Endodermal cell (in vitro differentiated cells): ENCODE measurements at regions not wholly inside any gene's neighbourhood (a gene's known extent, or its start where the extent isn't known, plus 50 kb on each side); places are given as distances from the start of the nearest gene placed in this dataset.

Experiments
- DNase-seq: peaks from one replicate; pipeline ENCODE4 v3.0.0-alpha.2; 2017
- H3K27ac ChIP-seq: 2 replicates; pipeline ENCODE4 v1.5.1; 2013; ENCODE audit warnings: mild to moderate bottlenecking, low read depth, low read length, moderate library complexity
- H3K27me3 ChIP-seq: 2 replicates; pipeline ENCODE4 v1.6.1; 2013; ENCODE audit warnings: mild to moderate bottlenecking, low read length, moderate library complexity; ENCODE audit not compliant: insufficient read depth, control insufficient read depth, poor library complexity, severe bottlenecking
- H3K36me3 ChIP-seq: 2 replicates; pipeline ENCODE4 v1.7.0; 2013; ENCODE audit warnings: mild to moderate bottlenecking, low read length, moderate library complexity; ENCODE audit not compliant: control insufficient read depth, insufficient read depth
- H3K4me1 ChIP-seq: one replicate; pipeline ENCODE4 v1.7.0; 2013; ENCODE audit warnings: low read length; ENCODE audit not compliant: control insufficient read depth, insufficient read depth
- H3K4me3 ChIP-seq: 2 replicates; pipeline ENCODE4 v1.5.1; 2013; ENCODE audit warnings: mild to moderate bottlenecking, low read length, moderate library complexity
- H3K9ac ChIP-seq: 2 replicates; pipeline ENCODE4 v1.6.1; 2013; ENCODE audit warnings: mild to moderate bottlenecking, low read length, moderate library complexity; ENCODE audit not compliant: poor library complexity, severe bottlenecking; ENCODE audit errors: extremely low read depth
- H3K9me3 ChIP-seq: 2 replicates; pipeline ENCODE4 v1.6.1; 2013; ENCODE audit warnings: mild to moderate bottlenecking, low read length, moderate library complexity; ENCODE audit not compliant: control insufficient read depth
- H3K27ac Mint-ChIP-seq: 2 replicates; pipeline ENCODE4 v1.8.0; 2020; ENCODE audit warnings: mixed read lengths
- H3K27me3 Mint-ChIP-seq: 2 replicates; pipeline ENCODE4 v1.8.0; 2021; ENCODE audit warnings: mild to moderate bottlenecking, mixed read lengths; ENCODE audit not compliant: insufficient read depth
- H3K36me3 Mint-ChIP-seq: 2 replicates; pipeline ENCODE4 v1.8.0; 2020; ENCODE audit warnings: low read depth, mixed read lengths
- H3K4me1 Mint-ChIP-seq: 2 replicates; pipeline ENCODE4 v1.8.0; 2020; ENCODE audit warnings: mixed read lengths
- H3K4me3 Mint-ChIP-seq: 2 replicates; pipeline ENCODE4 v1.8.0; 2020; ENCODE audit warnings: mild to moderate bottlenecking, moderate library complexity, mixed read lengths
- H3K9me3 Mint-ChIP-seq: 2 replicates; pipeline ENCODE4 v1.8.0; 2020; ENCODE audit warnings: mild to moderate bottlenecking, mixed read lengths
- CTCF ChIP-seq: fragments of 200-600 bp; sonication (generic); conservative IDR thresholded peaks from 2 replicates; pipeline ENCODE4 v1.5.0; 2021; ENCODE audit warnings: antibody characterized with exemption, mild to moderate bottlenecking
- WGBS, 2 experiments: methylation state at CpG; one replicate each; pipeline versions ENCODE4 v1.1.5 to v1.1.7; 2013; ENCODE audit warnings: missing lambda C conversion rate in 2 of 2, mixed read lengths in 1 of 2; ENCODE audit not compliant: insufficient coverage in 1 of 2, insufficient read length in 1 of 2; 5-methylcytosine and 5-hydroxymethylcytosine counted together

GRCh38 chr4:160877087-160877790, 1286.6 kb downstream of the FSTL5 start:
- no peaks in the 10 kb centered on the region for H3K36me3 Mint-ChIP-seq
- no peak overlapping the region for H3K4me3 Mint-ChIP-seq
- H3K9me3 Mint-ChIP-seq, result no peaks in the 10 kb centered on the region
- Histone ChIP-seq H3K27me3 (no peaks in the 10 kb centered on the region), H3K36me3 (no peaks in the 10 kb centered on the region), H3K9ac (no peak overlapping the region), H3K4me1 (no peaks in the 10 kb centered on the region), H3K27ac (no peak overlapping the region), H3K4me3 (no peak overlapping the region), H3K9me3 (no peaks in the 10 kb centered on the region)
- 81 to 85% methylated on average over 5 to 9 of the region's 9 CpGs for WGBS, 2 experiments
- H3K4me1 Mint-ChIP-seq, result peaks cover 4% of the 10 kb centered on the region
- peak; percentile 47 for DNase-seq
- H3K27me3 Mint-ChIP-seq, result no peaks in the 10 kb centered on the region
- TF ChIP-seq CTCF, result peak; percentile 61
- H3K27ac Mint-ChIP-seq, result peak overlapping the region; percentile 44

GRCh38 chr4:160880180-160880579, 1283.6 kb downstream of the FSTL5 start:
- peaks cover 4% of the 10 kb centered on the region for H3K4me1 Mint-ChIP-seq
- TF ChIP-seq CTCF, result no peak
- Histone ChIP-seq H3K27ac (no peak overlapping the region), H3K36me3 (no peaks in the 10 kb centered on the region), H3K27me3 (no peaks in the 10 kb centered on the region), H3K4me3 (no peak overlapping the region), H3K9me3 (no peaks in the 10 kb centered on the region), H3K9ac (no peak overlapping the region), H3K4me1 (no peaks in the 10 kb centered on the region)
- DNase-seq, result no peak
- no peak overlapping the region for H3K4me3 Mint-ChIP-seq
- no peaks in the 10 kb centered on the region for H3K9me3 Mint-ChIP-seq
- H3K36me3 Mint-ChIP-seq, result no peaks in the 10 kb centered on the region
- no peaks in the 10 kb centered on the region for H3K27me3 Mint-ChIP-seq
- no peak overlapping the region for H3K27ac Mint-ChIP-seq
- WGBS, 2 experiments, result 87 to 90% methylated on average over 2 to 5 of the region's 5 CpGs

DNA sequence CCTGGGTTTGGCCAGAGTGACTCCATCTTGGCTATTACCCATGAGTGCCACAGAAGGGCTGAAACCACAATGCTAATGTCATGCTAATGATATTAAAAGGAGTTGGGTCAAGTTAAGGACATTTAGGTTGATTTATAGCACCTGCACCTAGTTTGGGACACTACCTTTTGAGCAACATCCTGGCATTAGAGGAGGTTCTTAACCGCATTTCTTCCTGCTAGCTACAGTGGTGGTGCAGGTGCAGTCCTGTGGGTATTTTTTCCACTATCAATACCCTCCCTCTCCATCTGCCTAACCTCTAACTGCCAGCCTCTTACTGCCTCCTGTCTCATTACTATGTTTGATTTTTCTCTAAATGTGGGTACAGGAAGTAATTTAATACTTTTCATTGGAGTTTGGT, 1276.1 kb downstream of the FSTL5 start:
- Mint-ChIP-seq H3K36me3 (no peaks in the 10 kb centered on the region), H3K4me1 (no peaks in the 10 kb centered on the region), H3K27ac (no peak overlapping the region), H3K27me3 (no peaks in the 10 kb centered on the region), H3K4me3 (no peak overlapping the region), H3K9me3 (peaks cover 15% of the 10 kb centered on the region)
- Histone ChIP-seq H3K27me3 (no peaks in the 10 kb centered on the region), H3K4me3 (no peak overlapping the region), H3K9ac (no peak overlapping the region), H3K4me1 (no peaks in the 10 kb centered on the region), H3K9me3 (peaks cover 7% of the 10 kb centered on the region), H3K36me3 (no peaks in the 10 kb centered on the region), H3K27ac (no peak overlapping the region)
- DNase-seq, result no peak
- no peak for TF ChIP-seq CTCF
- 90% methylated on average over 1 of the region's 1 CpG; no CpG with 5 or more reads in 1 of the 2 experiments for WGBS, 2 experiments
